ENCODE measurements at regions not wholly inside any gene's neighbourhood (a gene's known extent, or its start where the extent isn't known, plus 50 kb on each side); places are given as distances from the start of the nearest gene placed in this dataset.

GRCh38 chr21:37983336-37984095, 67.3 kb upstream of the KCNJ6 start:
- DNase-seq (ENCODE audit: low read depth, low spot score) (no peak), ATAC-seq (no peak)
- POLR2A ChIA-PET, result no interaction called here
- TF ChIP-seq REST (IDR thresholded peaks at IDR 0.05; ENCODE audit: insufficient read depth in 1 of 2, low read depth in 2 of 2, low read length in 1 of 2) (no peak), SIN3A (IDR thresholded peaks at IDR 0.05; ENCODE audit: borderline replicate concordance, insufficient read depth, low read depth, low read length) (no peak), TCF7L2 (IDR thresholded peaks at IDR 0.05; ENCODE audit: low read depth, low read length) (no peak), CTCF (IDR thresholded peaks at IDR 0.05) (no peak), POLR2AphosphoS5 (IDR thresholded peaks at IDR 0.05; ENCODE audit: low read depth, low read length) (no peak)
- no peak overlapping the region for H3K27ac ChIP-seq (ENCODE audit: low read length)
- CTCF ChIA-PET, result no interaction called here
- H3K4me3 ChIP-seq (ENCODE audit: low read depth in 2 of 2, low read length in 2 of 2), result no peak overlapping the region
- H3K9me3 ChIP-seq (ENCODE audit: control insufficient read depth, insufficient read depth, low read depth, low read length), result no peaks in the 10 kb centered on the region
- no TSS peak for BruUV-seq (replicated peaks)
- in situ Hi-C loops (cut with HindIII; ENCODE audit: low pct_unique_long_range_greater_than_20kb, low sequenced_read_pairs) (no loop called here), intact Hi-C loops (cut with micrococcal nuclease; ENCODE audit: unreplicated experiment) (no loop called here)
- no peaks in the 10 kb centered on the region for H3K27me3 ChIP-seq (ENCODE audit: control insufficient read depth, insufficient read depth, low read length)
- H3K36me3 ChIP-seq (ENCODE audit: control insufficient read depth, insufficient read depth, low read length), result no peaks in the 10 kb centered on the region
- H3K4me1 ChIP-seq (ENCODE audit: control insufficient read depth, insufficient read depth, low read length), result no peaks in the 10 kb centered on the region

GRCh38 chr21:37984416-37984815, 68.2 kb upstream of the KCNJ6 start:
- no peak overlapping the region for H3K27ac ChIP-seq (ENCODE audit: low read length)
- H3K4me1 ChIP-seq (ENCODE audit: control insufficient read depth, insufficient read depth, low read length), result no peaks in the 10 kb centered on the region
- intact Hi-C loops (cut with micrococcal nuclease; ENCODE audit: unreplicated experiment), result no loop called here
- TF ChIP-seq TCF7L2 (IDR thresholded peaks at IDR 0.05; ENCODE audit: low read depth, low read length) (no peak), REST (IDR thresholded peaks at IDR 0.05; ENCODE audit: insufficient read depth in 1 of 2, low read depth in 2 of 2, low read length in 1 of 2) (no peak), POLR2AphosphoS5 (IDR thresholded peaks at IDR 0.05; ENCODE audit: low read depth, low read length) (no peak), CTCF (IDR thresholded peaks at IDR 0.05) (no peak), SIN3A (IDR thresholded peaks at IDR 0.05; ENCODE audit: borderline replicate concordance, insufficient read depth, low read depth, low read length) (no peak)
- CTCF ChIA-PET, result no interaction called here
- BruUV-seq (replicated peaks), result no TSS peak
- POLR2A ChIA-PET, result no interaction called here
- in situ Hi-C loops (cut with HindIII; ENCODE audit: low pct_unique_long_range_greater_than_20kb, low sequenced_read_pairs), result no loop called here
- H3K27me3 ChIP-seq (ENCODE audit: control insufficient read depth, insufficient read depth, low read length), result no peaks in the 10 kb centered on the region
- DNase-seq (ENCODE audit: low read depth, low spot score), result no peak
- no peak for ATAC-seq
- H3K36me3 ChIP-seq (ENCODE audit: control insufficient read depth, insufficient read depth, low read length), result no peaks in the 10 kb centered on the region
- no peak overlapping the region for H3K4me3 ChIP-seq (ENCODE audit: low read depth in 2 of 2, low read length in 2 of 2)
- H3K9me3 ChIP-seq (ENCODE audit: control insufficient read depth, insufficient read depth, low read depth, low read length), result no peaks in the 10 kb centered on the region
